Activated T-helper 2 cell treated with anti-CD3 and anti-CD28 coated beads, Interferon-gamma antibody, Interleukin-2, Interleukin-4, amounts not matched to agents 10 μg/mL and 5 μg/mL and 100 μg/mL, durations not matched to agents 14 hours and 24 hours and 36 hours (primary cell): ENCODE measurements at regions not wholly inside any gene's neighbourhood (a gene's known extent, or its start where the extent isn't known, plus 50 kb on each side); places are given as distances from the start of the nearest gene placed in this dataset.
"Not testable (repeated sequence)": the region's sequence is repeated elsewhere in the genome, so short reads cannot be mapped to it uniquely, and the experiment has no call there.

ENCODE experiments used
- DNase-seq: peaks from one replicate; pipeline ENCODE4 v3.0.0; 2021; ENCODE audit warnings: low spot score
- H3K27ac Mint-ChIP-seq: one replicate; pipeline ENCODE4 v1.8.0; 2021; ENCODE audit warnings: mixed read lengths
- H3K27me3 Mint-ChIP-seq: one replicate; pipeline ENCODE4 v1.8.0; 2021; ENCODE audit warnings: low read depth, mixed read lengths
- H3K36me3 Mint-ChIP-seq: one replicate; pipeline ENCODE4 v1.8.0; 2021; ENCODE audit warnings: low read depth, mixed read lengths
- H3K4me1 Mint-ChIP-seq: one replicate; pipeline ENCODE4 v1.8.0; 2021; ENCODE audit warnings: low read depth, mixed read lengths
- H3K4me3 Mint-ChIP-seq: one replicate; pipeline ENCODE4 v1.8.0; 2021; ENCODE audit warnings: low read depth, mild to moderate bottlenecking, moderate library complexity, mixed read lengths
- H3K9me3 Mint-ChIP-seq: one replicate; pipeline ENCODE4 v1.8.0; 2021; ENCODE audit warnings: mixed read lengths
- intact Hi-C: fragments of 100-400 bp; cut with micrococcal nuclease; formaldehyde crosslinking; loops from one replicate; pipeline ENCODE4 v1.15.1; 2023

GRCh38 chr5:91490316-91490715, 107.2 kb upstream of the ARRDC3 start:
- no peak overlapping the region for H3K4me3 Mint-ChIP-seq
- intact Hi-C loops, result no loop called here
- H3K4me1 Mint-ChIP-seq, result peaks cover 7% of the 10 kb centered on the region
- H3K27me3 Mint-ChIP-seq, result peaks cover 10% of the 10 kb centered on the region
- no peak overlapping the region for H3K27ac Mint-ChIP-seq
- DNase-seq, result no peak
- no peaks in the 10 kb centered on the region for H3K9me3 Mint-ChIP-seq
- H3K36me3 Mint-ChIP-seq, result no peaks in the 10 kb centered on the region

GRCh38 chr5:91487420-91487819, 104.3 kb upstream of the ARRDC3 start:
- peaks cover 11% of the 10 kb centered on the region for H3K27me3 Mint-ChIP-seq
- no peak overlapping the region for H3K4me3 Mint-ChIP-seq
- no peaks in the 10 kb centered on the region for H3K9me3 Mint-ChIP-seq
- no peaks in the 10 kb centered on the region for H3K36me3 Mint-ChIP-seq
- intact Hi-C loops, result no loop called here
- DNase-seq, result no peak
- no peak overlapping the region for H3K27ac Mint-ChIP-seq
- H3K4me1 Mint-ChIP-seq, result peaks cover 4% of the 10 kb centered on the region

GRCh38 chr5:91486638-91487037, 103.5 kb upstream of the ARRDC3 start:
- Mint-ChIP-seq H3K4me3 (no peak overlapping the region), H3K27ac (no peak overlapping the region), H3K27me3 (peaks cover 11% of the 10 kb centered on the region), H3K4me1 (peaks cover 4% of the 10 kb centered on the region), H3K9me3 (no peaks in the 10 kb centered on the region), H3K36me3 (no peaks in the 10 kb centered on the region)
- intact Hi-C loops, result no loop called here
- no peak for DNase-seq

- peaks cover 6% of the 10 kb centered on the region for H3K27me3 Mint-ChIP-seq
- DNase-seq, result no peak
Observed at GRCh38 chr5:91484662-91485061, 101.5 kb upstream of the ARRDC3 start.

GRCh38 chr5:91479376-91479775, 96.3 kb upstream of the ARRDC3 start:
- intact Hi-C loops, H3K4me3 Mint-ChIP-seq, H3K36me3 Mint-ChIP-seq, H3K27me3 Mint-ChIP-seq, H3K4me1 Mint-ChIP-seq, H3K27ac Mint-ChIP-seq, DNase-seq, H3K9me3 Mint-ChIP-seq: not testable (repeated sequence)

More at GRCh38 chr5:91484662-91485061, 101.5 kb upstream of the ARRDC3 start:
- H3K36me3 Mint-ChIP-seq, result no peaks in the 10 kb centered on the region
- no peaks in the 10 kb centered on the region for H3K9me3 Mint-ChIP-seq
- H3K4me3 Mint-ChIP-seq, result no peak overlapping the region
- no peak overlapping the region for H3K27ac Mint-ChIP-seq
- H3K4me1 Mint-ChIP-seq, result no peaks in the 10 kb centered on the region
- intact Hi-C loops, result no loop called here

GRCh38 chr5:91478096-91478495, 95.0 kb upstream of the ARRDC3 start:
- intact Hi-C loops, result no loop called here
- no peak overlapping the region for H3K27ac Mint-ChIP-seq
- H3K9me3 Mint-ChIP-seq, result no peaks in the 10 kb centered on the region
- peaks cover 3% of the 10 kb centered on the region for H3K27me3 Mint-ChIP-seq
- no peak for DNase-seq
- H3K4me1 Mint-ChIP-seq, result peaks cover 1% of the 10 kb centered on the region
- H3K36me3 Mint-ChIP-seq, result no peaks in the 10 kb centered on the region
- H3K4me3 Mint-ChIP-seq, result no peak overlapping the region

GRCh38 chr5:91477408-91477807, 94.3 kb upstream of the ARRDC3 start:
- H3K27ac Mint-ChIP-seq, result no peak overlapping the region
- no peaks in the 10 kb centered on the region for H3K36me3 Mint-ChIP-seq
- H3K4me1 Mint-ChIP-seq, result peaks cover 1% of the 10 kb centered on the region
- H3K4me3 Mint-ChIP-seq, result no peak overlapping the region
- H3K27me3 Mint-ChIP-seq, result peaks cover 3% of the 10 kb centered on the region
- DNase-seq, result no peak
- intact Hi-C loops, result no loop called here
- no peaks in the 10 kb centered on the region for H3K9me3 Mint-ChIP-seq

GRCh38 chr5:91474201-91474600, 91.1 kb upstream of the ARRDC3 start:
- no peak for DNase-seq
- Mint-ChIP-seq H3K27me3 (peaks cover 3% of the 10 kb centered on the region), H3K9me3 (no peaks in the 10 kb centered on the region), H3K4me3 (no peak overlapping the region), H3K4me1 (peaks cover 4% of the 10 kb centered on the region), H3K27ac (no peak overlapping the region), H3K36me3 (no peaks in the 10 kb centered on the region)
- intact Hi-C loops, result no loop called here

GRCh38 chr5:91472631-91473030, 89.5 kb upstream of the ARRDC3 start:
- H3K27me3 Mint-ChIP-seq, result peaks cover 3% of the 10 kb centered on the region
- H3K36me3 Mint-ChIP-seq, result no peaks in the 10 kb centered on the region
- H3K4me1 Mint-ChIP-seq, result peaks cover 11% of the 10 kb centered on the region
- H3K4me3 Mint-ChIP-seq, result no peak overlapping the region
- no peaks in the 10 kb centered on the region for H3K9me3 Mint-ChIP-seq
- intact Hi-C loops, result no loop called here
- DNase-seq, result no peak
- H3K27ac Mint-ChIP-seq, result no peak overlapping the region

GRCh38 chr5:91469517-91470165, 86.5 kb upstream of the ARRDC3 start:
- intact Hi-C loops, result no loop called here
- Mint-ChIP-seq H3K9me3 (no peaks in the 10 kb centered on the region), H3K27ac (no peak overlapping the region), H3K4me1 (peaks cover 11% of the 10 kb centered on the region), H3K36me3 (no peaks in the 10 kb centered on the region), H3K27me3 (peaks cover 3% of the 10 kb centered on the region), H3K4me3 (no peak overlapping the region)
- DNase-seq, result no peak

GRCh38 chr5:91468651-91469422, 85.7 kb upstream of the ARRDC3 start:
- no peak overlapping the region for H3K4me3 Mint-ChIP-seq
- peaks cover 3% of the 10 kb centered on the region for H3K27me3 Mint-ChIP-seq
- no peaks in the 10 kb centered on the region for H3K9me3 Mint-ChIP-seq

GRCh38 chr5:91464886-91465646, 81.9 kb upstream of the ARRDC3 start:
- DNase-seq, result no peak
- H3K27ac Mint-ChIP-seq, result no peak overlapping the region
- no peak overlapping the region for H3K4me3 Mint-ChIP-seq
- no peaks in the 10 kb centered on the region for H3K9me3 Mint-ChIP-seq
- peaks cover 11% of the 10 kb centered on the region for H3K4me1 Mint-ChIP-seq
- intact Hi-C loops, result no loop called here
- no peaks in the 10 kb centered on the region for H3K27me3 Mint-ChIP-seq
- H3K36me3 Mint-ChIP-seq, result no peaks in the 10 kb centered on the region

More at GRCh38 chr5:91468651-91469422, 85.7 kb upstream of the ARRDC3 start:
- H3K27ac Mint-ChIP-seq, result no peak overlapping the region
- H3K4me1 Mint-ChIP-seq, result peaks cover 11% of the 10 kb centered on the region
- intact Hi-C loops, result no loop called here
- DNase-seq, result no peak
- H3K36me3 Mint-ChIP-seq, result no peaks in the 10 kb centered on the region

- Mint-ChIP-seq H3K4me1 (no peaks in the 10 kb centered on the region), H3K27me3 (no peaks in the 10 kb centered on the region), H3K4me3 (no peak overlapping the region), H3K36me3 (no peaks in the 10 kb centered on the region), H3K27ac (no peak overlapping the region), H3K9me3 (no peaks in the 10 kb centered on the region)
- intact Hi-C loops, result no loop called here
- DNase-seq, result no peak
Observed at GRCh38 chr5:91457681-91458058, 74.6 kb upstream of the ARRDC3 start.
